Liver (tissue), 3 donors: ENCODE measurements at regions not wholly inside any gene's neighbourhood (a gene's known extent, or its start where the extent isn't known, plus 50 kb on each side); places are given as distances from the start of the nearest gene placed in this dataset.

Experiments used
- CTCF ChIP-seq: fragments of 150-350 bp; IDR thresholded peaks from 2 replicates; pipeline ENCODE4 v1.5.1; 2017; ENCODE audit warnings: improper control_type of control experiment, low read depth, low read length; ENCODE audit not compliant: missing input control
- EGR1 ChIP-seq, 2 donors: IDR thresholded peaks; 2 replicates each; pipeline ENCODE4 v1.6.1; 2016 to 2018; ENCODE audit warnings: antibody characterized with exemption in 2 of 2, low read depth in 2 of 2
- JUND ChIP-seq, 2 donors: IDR thresholded peaks; 2 replicates each; pipeline ENCODE4 v1.6.1; 2016; ENCODE audit warnings: antibody characterized with exemption in 2 of 2
- RAD21 ChIP-seq, 2 donors: IDR thresholded peaks; 2 replicates each; pipeline ENCODE4 v1.6.1; 2016; ENCODE audit warnings: antibody characterized with exemption in 2 of 2, mild to moderate bottlenecking in 2 of 2
- REST ChIP-seq: IDR thresholded peaks from 2 replicates; pipeline ENCODE4 v1.6.1; 2016; ENCODE audit warnings: antibody characterized with exemption, mild to moderate bottlenecking
- donor health status: healthy.
- donor health status: healthy.

GRCh38 chr7:88396295-88396947 is 89.7 kb upstream of the STEAP4 start:
- TF ChIP-seq RAD21 (IDR thresholded peaks at IDR 0.05) (no peak), CTCF (no peak), EGR1 (IDR thresholded peaks at IDR 0.05; ENCODE audit: low read depth in 2 of 2) (no peak), REST (no peak), JUND (IDR thresholded peaks at IDR 0.05) (no peak)
